Ovary (tissue), 7 donors: ENCODE measurements at regions not wholly inside any gene's neighbourhood (a gene's known extent, or its start where the extent isn't known, plus 50 kb on each side); places are given as distances from the start of the nearest gene placed in this dataset.

Source experiments
- DNase-seq, 5 donors: peaks; one replicate each; pipeline ENCODE4 v3.0.0-alpha.2; 2019 to 2020
- H3K27ac ChIP-seq, 2 donors: fragments of 200-600 bp; one replicate each; pipeline versions ENCODE4 v1.5.1 to v1.8.0; 2019 to 2022
- H3K27me3 ChIP-seq: fragments of 200-600 bp; one replicate; pipeline ENCODE4 v1.8.0; 2022
- H3K36me3 ChIP-seq: fragments of 200-600 bp; sonication (generic); one replicate; pipeline ENCODE4 v1.5.1; 2019
- H3K4me1 ChIP-seq: one replicate; pipeline ENCODE4 v1.8.1; 2013; ENCODE audit warnings: mild to moderate bottlenecking, moderate library complexity; ENCODE audit not compliant: insufficient read depth
- H3K4me3 ChIP-seq: fragments of 200-600 bp; sonication (generic); one replicate; pipeline ENCODE4 v1.5.1; 2017
- H3K9me3 ChIP-seq, 2 donors: fragments of 200-600 bp in 1 of 2; sonication (generic) in 1 of 2; one replicate each; pipeline versions ENCODE4 v1.5.1 to v1.8.1; 2013 to 2019; ENCODE audit warnings: mild to moderate bottlenecking in 1 of 2, moderate library complexity in 1 of 2
- CTCF ChIP-seq, 3 donors: fragments of 450-650 bp in 2 of 3; fragments of 200-600 bp in 1 of 3; IDR thresholded peaks; one replicate each; pipeline versions ENCODE4 v1.5.1 to v1.8.0; 2016 to 2022; ENCODE audit warnings: antibody characterized with exemption in 3 of 3, mild to moderate bottlenecking in 1 of 3
- EP300 ChIP-seq: sonication (generic); formaldehyde crosslinking; IDR thresholded peaks from one replicate; pipeline ENCODE4 v1.6.1; 2017; ENCODE audit warnings: antibody characterized with exemption
- POLR2A ChIP-seq: fragments of 450-650 bp; IDR thresholded peaks from one replicate; pipeline ENCODE4 v1.6.1; 2017; ENCODE audit warnings: antibody characterized with exemption, mild to moderate bottlenecking, moderate library complexity
- WGBS, 3 donors: extraction: QIAGEN DNeasy Blood & Tissue Kit in 1 of 3; methylation state at CpG; one replicate each; pipeline versions ENCODE4 v1.1.5 to v1.1.7; 2013 to 2017; 5-methylcytosine and 5-hydroxymethylcytosine counted together
- intact Hi-C, 4 donors: fragments of 100-400 bp; cut with DNase I; formaldehyde crosslinking; loops; one replicate each; pipeline versions ENCODE4 v1.11.0 to v1.15.1; 2022 to 2023
- donor health status: DM: no; HTN: no; CAD: no; lungs with moderate emphysema.
- donor health status: DM: no; HTN: no; CAD: no.
- donor health status: Bipolar disorder and iron deficiency.
- donor health status: DM: no; HTN: no; CAD: no.
- donor health status: DM: yes; HTN: yes; CAD: no.

- no peak overlapping the region for H3K4me3 ChIP-seq
- H3K9me3 ChIP-seq: no peaks in the 10 kb centered on the region
- intact Hi-C loops: no loop called here
- TF ChIP-seq EP300 (no peak), POLR2A (no peak), CTCF (IDR thresholded peaks at IDR 0.05) (no peak)
- DNase-seq: no peak
- no peak overlapping the region for H3K27ac ChIP-seq
- no peaks in the 10 kb centered on the region for H3K4me1 ChIP-seq
- H3K36me3 ChIP-seq: no peaks in the 10 kb centered on the region
- no peaks in the 10 kb centered on the region for H3K27me3 ChIP-seq
- WGBS, 3 donors: 67 to 85% (median 80%) methylated on average over 2 of the region's 2 CpGs
Observed at GRCh38 chr4:164536814-164537213, 217.1 kb upstream of the SMIM31 start.

- intact Hi-C loops: no loop called here
- no peak overlapping the region for H3K27ac ChIP-seq
- TF ChIP-seq CTCF (IDR thresholded peaks at IDR 0.05) (no peak), POLR2A (no peak), EP300 (no peak)
- H3K27me3 ChIP-seq: no peaks in the 10 kb centered on the region
- DNase-seq: no peak
- 81 to 91% (median 83%) methylated on average over 4 of the region's 4 CpGs for WGBS, 3 donors
- H3K4me1 ChIP-seq: no peaks in the 10 kb centered on the region
- H3K9me3 ChIP-seq: no peaks in the 10 kb centered on the region
- H3K4me3 ChIP-seq: no peak overlapping the region
- no peaks in the 10 kb centered on the region for H3K36me3 ChIP-seq
Observed at GRCh38 chr4:164538097-164538496, 215.8 kb upstream of the SMIM31 start.

GRCh38 chr4:164540987-164541386 lies 212.9 kb upstream of the SMIM31 start:
- Histone ChIP-seq H3K4me3 (no peak overlapping the region), H3K4me1 (no peaks in the 10 kb centered on the region), H3K9me3 (no peaks in the 10 kb centered on the region), H3K27ac (no peak overlapping the region), H3K36me3 (no peaks in the 10 kb centered on the region), H3K27me3 (no peaks in the 10 kb centered on the region)
- DNase-seq: no peak
- TF ChIP-seq EP300: no peak
- TF ChIP-seq CTCF (IDR thresholded peaks at IDR 0.05): no peak
- no peak for TF ChIP-seq POLR2A
- 87 to 94% (median 93%) methylated on average over 2 of the region's 2 CpGs for WGBS, 3 donors
- intact Hi-C loops: no loop called here

GRCh38 chr4:164542431-164542830 lies 211.5 kb upstream of the SMIM31 start:
- Histone ChIP-seq H3K9me3 (no peaks in the 10 kb centered on the region), H3K4me1 (no peaks in the 10 kb centered on the region), H3K27me3 (no peaks in the 10 kb centered on the region), H3K4me3 (no peak overlapping the region), H3K36me3 (no peaks in the 10 kb centered on the region), H3K27ac (no peak overlapping the region)
- no peak for TF ChIP-seq EP300
- no peak for TF ChIP-seq CTCF (IDR thresholded peaks at IDR 0.05)
- TF ChIP-seq POLR2A: no peak
- intact Hi-C loops: no loop called here
- 36 to 45% (median 37%) methylated on average over 1 of the region's 1 CpG for WGBS, 3 donors
- no peak for DNase-seq
